T-helper 2 cell treated with Interferon-gamma antibody and Interleukin-4, amounts not matched to agents 5 μg/mL and 100 μg/mL, for 36 hours (primary cell): ENCODE measurements at regions not wholly inside any gene's neighbourhood (a gene's known extent, or its start where the extent isn't known, plus 50 kb on each side); places are given as distances from the start of the nearest gene placed in this dataset.

Experiments used
- DNase-seq: peaks from one replicate; pipeline ENCODE4 v3.0.0; 2021; ENCODE audit warnings: low spot score
- H3K27ac Mint-ChIP-seq: one replicate; pipeline ENCODE4 v1.8.0; 2021; ENCODE audit warnings: mild to moderate bottlenecking, mixed read lengths
- H3K27me3 Mint-ChIP-seq: one replicate; pipeline ENCODE4 v1.8.0; 2021; ENCODE audit warnings: low read depth, mixed read lengths
- H3K36me3 Mint-ChIP-seq: one replicate; pipeline ENCODE4 v1.8.0; 2021; ENCODE audit warnings: low read depth, mixed read lengths
- H3K4me1 Mint-ChIP-seq: one replicate; pipeline ENCODE4 v1.8.0; 2021; ENCODE audit warnings: low read depth, mixed read lengths
- H3K4me3 Mint-ChIP-seq: one replicate; pipeline ENCODE4 v1.8.0; 2022; ENCODE audit warnings: mild to moderate bottlenecking, moderate library complexity, mixed read lengths
- H3K9me3 Mint-ChIP-seq: one replicate; pipeline ENCODE4 v1.8.0; 2021; ENCODE audit warnings: mixed read lengths

DNA sequence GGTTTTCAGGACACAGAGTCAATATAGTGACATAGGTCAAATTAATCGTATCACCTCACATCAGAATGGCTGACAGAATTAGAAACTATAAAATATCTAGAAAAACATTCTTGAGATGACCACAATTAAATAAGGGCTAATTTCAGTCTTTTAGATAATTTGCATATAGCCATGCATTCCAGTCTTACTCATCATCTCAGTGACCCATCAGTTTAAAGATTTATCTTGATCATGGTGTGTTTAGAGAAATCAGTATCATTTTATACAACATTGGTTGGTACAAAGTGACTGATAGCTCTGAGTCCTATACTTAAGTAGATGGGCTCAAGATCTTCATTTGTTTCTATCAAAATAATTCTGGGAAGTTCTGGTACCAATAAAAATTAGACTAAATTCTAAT, 262.3 kb upstream of the SNX7 start:
- H3K27me3 Mint-ChIP-seq = no peaks in the 10 kb centered on the region
- peaks cover 45% of the 10 kb centered on the region for H3K4me1 Mint-ChIP-seq
- H3K9me3 Mint-ChIP-seq = no peaks in the 10 kb centered on the region
- peaks cover 2% of the 10 kb centered on the region for H3K36me3 Mint-ChIP-seq
- DNase-seq = no peak
- H3K27ac Mint-ChIP-seq = no peak overlapping the region
- no peak overlapping the region for H3K4me3 Mint-ChIP-seq

DNA sequence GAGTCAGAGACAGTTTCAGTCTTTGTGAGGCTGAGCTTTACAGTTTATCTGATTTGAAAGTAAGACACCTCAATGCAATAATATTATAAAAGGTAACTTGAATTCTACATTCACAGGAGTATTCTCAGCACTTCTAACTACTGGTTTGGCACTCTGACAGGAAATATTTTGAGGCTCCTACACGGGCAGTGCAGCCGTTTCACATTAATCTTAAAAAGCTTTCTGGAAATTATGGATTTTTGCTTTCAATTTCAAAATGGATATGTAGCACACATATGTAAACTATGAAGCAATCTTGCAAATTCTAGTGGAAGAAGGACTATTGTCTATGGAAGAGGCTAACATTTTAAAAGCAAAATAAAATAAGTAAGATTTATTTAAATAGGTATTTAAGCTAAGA, 262.9 kb upstream of the SNX7 start:
- H3K27me3 Mint-ChIP-seq = no peaks in the 10 kb centered on the region
- DNase-seq = no peak
- peaks cover 39% of the 10 kb centered on the region for H3K4me1 Mint-ChIP-seq
- peak overlapping the region; percentile 56 for H3K4me3 Mint-ChIP-seq
- H3K9me3 Mint-ChIP-seq = no peaks in the 10 kb centered on the region
- peaks cover 2% of the 10 kb centered on the region for H3K36me3 Mint-ChIP-seq
- H3K27ac Mint-ChIP-seq = peak overlapping the region; percentile 21

DNA sequence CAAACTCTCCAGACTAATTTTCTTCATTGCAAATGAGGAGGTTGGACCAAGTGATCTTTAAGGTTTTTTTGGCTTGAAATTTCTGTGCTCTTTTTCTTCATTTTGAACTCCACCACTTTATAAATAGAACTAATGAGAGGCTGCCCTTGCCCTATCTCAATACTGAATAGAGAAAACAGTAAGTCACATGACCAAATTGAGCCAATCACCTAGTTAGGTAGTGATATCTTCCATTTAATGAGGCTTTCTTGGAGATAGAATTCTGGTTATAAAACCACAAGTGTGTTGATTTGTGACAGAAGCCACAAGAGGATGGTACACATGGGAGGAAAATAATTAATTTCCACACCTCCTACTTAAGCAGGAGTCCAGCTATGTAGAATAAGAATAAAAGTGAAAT, 263.4 kb upstream of the SNX7 start:
- no peak for DNase-seq
- H3K27me3 Mint-ChIP-seq = no peaks in the 10 kb centered on the region
- H3K27ac Mint-ChIP-seq = peak overlapping the region; percentile 13
- peak overlapping the region; percentile 56 for H3K4me3 Mint-ChIP-seq
- H3K36me3 Mint-ChIP-seq = peaks cover 2% of the 10 kb centered on the region
- no peaks in the 10 kb centered on the region for H3K9me3 Mint-ChIP-seq
- peaks cover 36% of the 10 kb centered on the region for H3K4me1 Mint-ChIP-seq

DNA sequence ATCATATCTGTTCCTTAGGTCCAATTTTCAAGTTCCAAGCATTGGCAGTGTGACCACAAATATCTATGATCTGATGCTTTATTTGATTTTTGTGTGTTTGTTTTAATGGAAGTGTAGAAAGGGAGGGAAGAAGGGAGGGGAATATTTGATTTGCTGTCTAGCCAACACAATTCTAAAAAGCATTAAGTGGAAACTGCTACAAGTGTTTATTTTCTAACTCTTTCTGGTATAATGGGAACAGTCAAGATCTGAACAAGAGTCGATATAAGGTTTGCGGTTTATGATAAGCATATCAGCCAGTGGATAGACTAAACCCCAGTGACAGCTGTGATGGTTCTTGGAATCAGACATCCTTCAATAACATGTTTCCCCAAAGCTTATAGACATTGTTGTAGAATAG, 267.8 kb upstream of the SNX7 start:
- Mint-ChIP-seq H3K9me3 (peaks cover 5% of the 10 kb centered on the region), H3K36me3 (peaks cover 7% of the 10 kb centered on the region), H3K27ac (no peak overlapping the region), H3K4me3 (no peak overlapping the region), H3K4me1 (peaks cover 27% of the 10 kb centered on the region), H3K27me3 (no peaks in the 10 kb centered on the region)
- no peak for DNase-seq

DNA sequence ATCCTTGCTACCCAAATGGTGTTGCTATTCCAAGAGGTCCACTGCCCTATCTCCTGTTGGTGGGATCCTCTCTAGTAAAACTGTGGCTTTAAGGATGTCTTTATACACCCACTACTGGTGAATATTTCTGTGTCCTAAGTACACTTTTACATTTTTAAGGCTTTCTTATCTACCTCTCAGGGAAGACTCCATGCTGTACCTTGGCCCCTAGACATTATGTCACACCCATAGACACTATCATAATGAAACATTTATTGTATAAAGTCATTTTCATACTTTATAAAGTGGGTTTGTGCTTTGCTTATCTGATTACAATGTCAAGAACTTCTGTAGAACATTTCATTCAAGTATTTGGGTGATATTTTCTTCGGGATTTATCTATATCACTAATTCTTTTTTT, 270.3 kb upstream of the SNX7 start:
- Mint-ChIP-seq H3K4me1 (peaks cover 30% of the 10 kb centered on the region), H3K27me3 (no peaks in the 10 kb centered on the region), H3K36me3 (peaks cover 15% of the 10 kb centered on the region), H3K4me3 (no peak overlapping the region), H3K27ac (no peak overlapping the region), H3K9me3 (peaks cover 5% of the 10 kb centered on the region)
- DNase-seq = no peak

DNA sequence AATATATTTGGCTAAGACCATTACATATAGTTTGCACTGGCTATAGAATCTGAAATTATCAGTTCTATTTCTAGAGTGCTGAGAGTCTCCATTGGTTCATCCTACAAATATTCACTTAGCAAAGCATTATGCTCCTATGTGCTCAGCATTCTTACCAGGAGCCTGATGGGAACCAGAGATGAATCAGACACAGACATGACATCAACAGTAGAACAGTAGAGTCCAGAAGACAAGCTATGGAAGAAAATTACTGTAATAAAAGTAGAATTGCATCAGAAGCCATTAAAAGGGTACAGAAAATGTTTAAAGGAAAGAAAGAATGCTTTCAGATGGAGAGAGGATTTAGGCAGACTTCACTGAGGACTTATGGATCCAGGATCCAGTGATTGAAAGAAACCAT, 271.7 kb upstream of the SNX7 start:
- Mint-ChIP-seq H3K36me3 (peaks cover 15% of the 10 kb centered on the region), H3K27me3 (peaks cover under 1% of the 10 kb centered on the region), H3K27ac (no peak overlapping the region), H3K4me1 (peaks cover 27% of the 10 kb centered on the region), H3K9me3 (peaks cover 5% of the 10 kb centered on the region), H3K4me3 (no peak overlapping the region)
- no peak for DNase-seq

DNA sequence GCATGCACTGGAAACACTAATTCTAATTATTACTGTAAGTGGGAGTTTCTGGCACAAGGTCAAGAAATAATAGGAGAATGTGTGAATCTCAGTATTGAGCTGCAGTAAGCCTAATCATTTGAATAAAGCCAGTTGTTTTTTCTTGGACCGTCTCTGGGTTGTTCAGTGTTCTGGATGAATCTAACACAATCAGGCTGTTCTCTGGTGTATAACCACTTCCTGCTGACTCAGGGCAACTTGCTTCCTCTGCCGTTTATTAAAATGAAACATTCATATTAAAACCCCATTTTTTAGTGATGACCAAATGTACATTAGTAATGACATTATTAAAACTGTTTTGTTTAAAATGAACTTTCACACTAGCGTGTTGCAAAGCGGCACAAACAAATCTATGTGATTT, 273.1 kb upstream of the SNX7 start:
- Mint-ChIP-seq H3K4me3 (peak overlapping the region; percentile 40), H3K27me3 (peaks cover 6% of the 10 kb centered on the region), H3K9me3 (peaks cover 5% of the 10 kb centered on the region), H3K4me1 (peaks cover 28% of the 10 kb centered on the region), H3K27ac (peak overlapping the region; percentile 63), H3K36me3 (peaks cover 15% of the 10 kb centered on the region)
- peak; percentile 17 for DNase-seq

DNA sequence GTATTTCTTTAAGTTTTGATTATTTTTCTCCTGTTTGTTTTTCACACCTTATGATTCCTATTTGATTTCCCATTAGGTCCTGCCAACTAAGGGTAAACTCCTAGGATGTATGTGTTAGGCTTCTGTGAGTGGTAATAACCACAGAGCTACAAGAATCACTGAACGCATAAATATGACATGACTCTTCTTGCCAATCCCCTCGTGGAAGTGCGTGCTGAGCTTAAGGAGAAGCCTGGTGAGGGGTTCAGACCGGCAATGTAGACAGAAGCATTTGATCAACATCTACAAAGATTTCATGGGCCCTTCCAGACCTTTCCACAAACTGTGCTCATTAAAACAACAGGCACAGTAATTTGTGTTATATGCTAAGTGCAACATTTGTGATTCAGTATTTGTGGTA, 273.8 kb upstream of the SNX7 start:
- H3K36me3 Mint-ChIP-seq = peaks cover 15% of the 10 kb centered on the region
- peak overlapping the region; percentile 63 for H3K27ac Mint-ChIP-seq
- H3K4me3 Mint-ChIP-seq = peak overlapping the region; percentile 40
- DNase-seq = no peak
- peaks cover 29% of the 10 kb centered on the region for H3K4me1 Mint-ChIP-seq
- H3K9me3 Mint-ChIP-seq = peaks cover 5% of the 10 kb centered on the region
- peaks cover 6% of the 10 kb centered on the region for H3K27me3 Mint-ChIP-seq

DNA sequence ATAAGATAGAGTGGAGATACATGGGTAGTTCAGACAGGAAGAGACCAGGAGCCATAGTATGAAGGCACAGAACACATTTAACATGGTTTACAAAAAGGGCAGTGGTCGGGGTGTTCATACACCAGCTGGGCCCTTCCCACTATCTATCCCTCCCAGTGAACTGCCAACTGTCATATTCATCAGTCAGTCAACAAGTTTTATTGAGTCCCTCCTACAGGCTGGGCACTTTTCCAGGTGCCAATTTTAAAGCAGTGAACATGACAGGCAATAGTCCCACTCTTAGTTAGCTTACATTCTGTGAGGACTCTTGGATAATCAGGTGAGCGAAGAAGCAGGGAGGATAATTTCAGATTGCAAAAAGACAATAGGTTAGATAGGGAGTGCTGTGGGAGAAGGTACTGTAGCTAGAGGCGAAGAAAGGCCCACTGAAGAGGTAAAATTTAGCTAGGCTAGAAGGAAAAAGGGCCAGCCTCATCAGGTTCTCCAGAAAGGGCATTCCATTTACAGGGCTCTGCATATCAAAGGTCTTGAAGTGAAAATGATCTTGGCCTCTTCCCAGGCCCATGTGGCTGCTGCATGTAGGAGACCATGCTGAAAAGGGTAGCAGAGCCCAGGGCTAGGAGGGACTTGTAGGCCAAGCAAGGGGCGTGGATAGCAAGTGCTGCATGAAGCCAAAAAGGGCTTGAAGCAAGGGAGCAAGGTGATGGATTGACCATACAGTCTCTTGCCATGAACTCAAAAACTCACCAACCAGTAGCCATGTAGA, 274.7 kb upstream of the SNX7 start:
- no peak overlapping the region for H3K4me3 Mint-ChIP-seq
- peaks cover 15% of the 10 kb centered on the region for H3K36me3 Mint-ChIP-seq
- peaks cover 29% of the 10 kb centered on the region for H3K4me1 Mint-ChIP-seq
- DNase-seq = no peak
- H3K27ac Mint-ChIP-seq = no peak overlapping the region
- peaks cover 5% of the 10 kb centered on the region for H3K9me3 Mint-ChIP-seq
- H3K27me3 Mint-ChIP-seq = peaks cover 9% of the 10 kb centered on the region

DNA sequence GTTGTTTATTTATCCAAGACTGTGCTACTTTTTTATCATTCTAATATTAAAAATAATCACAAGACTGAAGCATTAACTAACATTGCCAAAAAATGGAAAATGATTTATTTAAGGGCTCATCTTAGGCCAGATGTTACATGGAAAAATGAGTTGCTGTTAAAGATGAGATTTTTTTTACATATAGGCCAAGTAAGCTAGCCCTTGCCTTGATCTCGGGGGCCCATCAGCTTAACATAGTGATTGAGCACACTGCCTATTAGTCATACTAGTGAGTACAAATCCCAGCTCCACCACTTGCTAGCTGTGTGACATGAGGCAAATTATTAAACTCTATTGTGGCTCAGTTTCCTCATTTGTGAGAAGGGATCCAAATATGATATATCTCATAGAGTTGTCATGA, 275.9 kb upstream of the SNX7 start:
- H3K4me1 Mint-ChIP-seq = peaks cover 29% of the 10 kb centered on the region
- peaks cover 17% of the 10 kb centered on the region for H3K27me3 Mint-ChIP-seq
- peaks cover 13% of the 10 kb centered on the region for H3K36me3 Mint-ChIP-seq
- H3K27ac Mint-ChIP-seq = no peak overlapping the region
- no peak overlapping the region for H3K4me3 Mint-ChIP-seq
- H3K9me3 Mint-ChIP-seq = peaks cover 5% of the 10 kb centered on the region
- no peak for DNase-seq

DNA sequence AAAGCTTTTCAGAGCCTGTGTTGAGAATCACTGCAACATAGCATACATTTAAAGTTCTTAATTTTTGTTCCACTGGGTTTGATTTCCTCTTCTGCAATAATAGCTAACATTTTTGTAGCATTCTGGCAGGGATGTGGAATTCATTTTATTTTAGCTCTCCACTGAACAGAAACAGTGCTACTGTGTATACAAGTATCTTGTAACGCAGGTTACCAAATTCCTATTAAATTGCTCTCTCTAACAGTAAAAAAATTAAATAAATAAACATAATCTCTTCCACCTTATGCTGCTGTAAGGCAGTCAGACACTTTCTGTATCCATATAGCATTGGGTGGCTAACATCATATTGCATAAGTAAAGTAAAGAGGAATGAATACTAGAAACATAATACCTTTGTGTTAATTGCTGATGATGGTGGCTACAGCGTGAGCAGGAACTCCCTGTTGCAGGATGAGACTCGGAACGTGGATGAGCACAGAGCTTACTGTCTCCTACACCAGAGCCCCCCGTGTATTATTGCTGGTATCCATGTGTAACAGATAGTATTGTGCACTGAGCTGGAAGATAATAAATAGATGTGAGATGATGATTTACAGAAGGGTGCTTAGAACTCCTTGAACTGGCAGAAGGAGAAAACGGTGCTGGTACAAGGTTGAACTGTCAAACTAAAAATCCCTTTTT, 276.9 kb upstream of the SNX7 start:
- peaks cover 24% of the 10 kb centered on the region for H3K4me1 Mint-ChIP-seq
- DNase-seq = no peak
- no peaks in the 10 kb centered on the region for H3K9me3 Mint-ChIP-seq
- no peak overlapping the region for H3K27ac Mint-ChIP-seq
- H3K4me3 Mint-ChIP-seq = no peak overlapping the region
- H3K27me3 Mint-ChIP-seq = peaks cover 22% of the 10 kb centered on the region
- H3K36me3 Mint-ChIP-seq = peaks cover 10% of the 10 kb centered on the region

DNA sequence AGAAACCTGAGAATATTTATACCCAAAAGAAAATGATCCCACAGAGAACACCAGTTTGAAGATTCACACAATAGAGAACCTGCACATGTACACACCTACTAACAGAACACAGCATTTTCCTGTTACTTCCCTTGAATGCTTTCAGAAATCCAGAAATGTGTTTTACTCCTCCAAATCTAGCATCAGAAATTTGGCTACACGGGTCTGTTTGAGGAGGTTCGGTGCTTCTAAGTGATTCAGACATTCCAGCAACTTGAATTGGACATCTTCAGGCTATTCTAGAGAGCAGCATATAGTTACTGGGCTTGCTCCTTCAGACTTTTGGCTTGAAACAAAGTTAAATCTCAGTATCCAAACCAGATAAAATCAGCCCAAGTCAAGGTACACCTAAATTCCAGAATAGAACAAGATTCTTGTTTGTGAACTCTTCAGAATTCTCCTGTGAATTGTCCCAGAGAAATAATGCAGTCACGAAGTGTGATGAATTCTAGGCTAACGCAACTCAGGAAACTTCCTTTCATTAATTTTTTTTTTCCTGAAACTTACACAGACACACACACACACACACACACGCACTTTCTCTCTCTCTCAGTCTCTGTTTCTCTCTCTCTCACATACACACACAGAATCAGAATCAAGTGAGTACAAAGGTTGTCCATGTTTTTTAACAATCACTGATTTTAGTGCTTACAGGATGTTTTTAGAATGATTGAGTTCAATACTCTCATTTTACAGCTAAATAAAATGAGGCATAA, 278.4 kb upstream of the SNX7 start:
- Mint-ChIP-seq H3K4me3 (no peak overlapping the region), H3K9me3 (no peaks in the 10 kb centered on the region), H3K4me1 (peaks cover 14% of the 10 kb centered on the region), H3K27me3 (peaks cover 26% of the 10 kb centered on the region), H3K27ac (no peak overlapping the region), H3K36me3 (peaks cover 8% of the 10 kb centered on the region)
- DNase-seq = no peak

DNA sequence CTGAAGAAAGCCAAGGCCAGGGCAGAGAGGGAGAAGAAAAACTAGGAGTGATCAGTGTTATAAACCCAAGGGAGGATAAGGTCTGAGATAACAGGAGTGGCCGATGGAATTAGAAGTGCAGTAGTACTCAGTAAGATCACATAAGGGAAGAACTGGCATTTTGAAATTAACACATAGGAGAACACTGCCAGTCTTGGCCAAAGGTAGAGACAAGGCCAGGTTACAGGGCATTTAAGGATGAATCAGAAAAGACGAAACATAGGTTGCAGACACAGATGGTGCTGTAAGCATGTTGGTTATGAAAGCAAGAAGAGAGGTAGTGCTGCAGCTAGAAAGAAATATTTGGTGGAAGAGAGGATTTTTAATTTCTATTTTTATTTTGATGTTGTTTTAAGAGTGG, 278.9 kb upstream of the SNX7 start:
- no peak overlapping the region for H3K4me3 Mint-ChIP-seq
- peaks cover 31% of the 10 kb centered on the region for H3K27me3 Mint-ChIP-seq
- DNase-seq = no peak
- no peak overlapping the region for H3K27ac Mint-ChIP-seq
- H3K9me3 Mint-ChIP-seq = no peaks in the 10 kb centered on the region
- H3K36me3 Mint-ChIP-seq = peaks cover 5% of the 10 kb centered on the region
- peaks cover 8% of the 10 kb centered on the region for H3K4me1 Mint-ChIP-seq

DNA sequence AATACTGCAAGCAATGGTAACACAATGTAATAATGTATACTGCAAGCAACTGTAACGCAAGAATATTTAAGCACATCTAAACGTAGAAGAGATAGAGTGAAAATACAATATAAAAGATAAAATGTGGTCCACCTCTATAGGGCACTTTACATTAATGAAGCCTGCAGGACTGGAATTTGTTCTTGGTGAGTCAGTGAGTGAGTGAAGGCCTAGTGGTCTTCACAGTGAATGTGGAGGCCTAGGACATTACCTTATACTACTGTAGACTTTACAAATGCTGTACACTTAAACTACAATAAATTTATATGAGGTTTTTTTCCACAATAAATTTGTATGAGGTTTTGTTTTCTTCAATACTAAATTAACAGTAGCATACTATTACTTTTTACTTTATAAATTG, 287.4 kb upstream of the SNX7 start:
- no peaks in the 10 kb centered on the region for H3K36me3 Mint-ChIP-seq
- peaks cover 4% of the 10 kb centered on the region for H3K4me1 Mint-ChIP-seq
- H3K27ac Mint-ChIP-seq = no peak overlapping the region
- no peaks in the 10 kb centered on the region for H3K9me3 Mint-ChIP-seq
- no peak for DNase-seq
- no peak overlapping the region for H3K4me3 Mint-ChIP-seq
- peaks cover 19% of the 10 kb centered on the region for H3K27me3 Mint-ChIP-seq
